NCI-H1092 (cell line): ENCODE measurements at regions not wholly inside any gene's neighbourhood (a gene's known extent, or its start where the extent isn't known, plus 50 kb on each side); places are given as distances from the start of the nearest gene placed in this dataset.

Source experiments
- DNase-seq: peaks from one replicate; lab custom pipeline; 2025; lab: John Stamatoyannopoulos, UW

DNA sequence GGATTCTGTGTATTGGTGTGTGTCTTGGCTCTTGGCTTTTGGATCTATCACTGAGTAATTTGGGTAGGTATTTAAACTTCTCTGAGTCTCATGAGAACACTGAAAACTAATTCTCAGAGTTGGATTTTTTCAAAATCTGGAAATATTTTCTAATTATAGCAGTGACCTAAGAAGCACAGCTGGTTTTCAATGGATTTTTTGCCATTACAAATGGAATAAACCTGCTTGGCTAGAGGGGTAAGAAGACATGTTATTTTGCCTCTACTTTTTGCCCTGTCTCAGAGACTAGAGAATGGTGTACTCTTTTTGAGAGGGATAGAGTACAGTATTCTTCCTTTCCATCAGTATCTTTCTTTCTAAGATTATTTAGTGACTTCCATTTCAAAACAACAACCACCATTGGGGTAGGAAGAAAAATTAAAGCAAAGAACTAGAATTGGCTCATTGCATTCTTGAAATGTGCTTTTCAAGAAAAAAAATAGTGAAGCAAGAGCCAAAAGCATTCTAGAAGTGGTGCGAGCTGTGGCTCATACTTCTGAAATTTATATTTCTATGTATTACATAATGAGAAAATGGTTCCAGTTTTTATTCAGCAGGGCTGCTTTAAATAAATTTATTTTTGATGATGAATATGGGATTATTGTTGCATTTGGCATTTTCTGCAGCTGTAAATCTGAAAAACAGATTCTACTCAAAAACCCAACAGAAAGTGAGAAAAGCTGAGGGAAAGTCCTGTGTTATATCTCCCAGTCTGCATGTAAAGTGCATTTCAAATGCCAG lies 850.2 kb upstream of the SLIT2 start:
- no peak for DNase-seq

GRCh38 chr4:19400820-19401219 lies 850.9 kb upstream of the SLIT2 start:
- no peak for DNase-seq

- no peak for DNase-seq
Observed at GRCh38 chr4:19399001-19399400, 852.7 kb upstream of the SLIT2 start.

GRCh38 chr4:19386786-19387185 lies 864.9 kb upstream of the SLIT2 start:
- no peak for DNase-seq

GRCh38 chr4:19382993-19383756 lies 868.5 kb upstream of the SLIT2 start:
- DNase-seq: no peak

- DNase-seq: no peak
Observed at GRCh38 chr4:19381068-19381467, 870.6 kb upstream of the SLIT2 start.

DNA sequence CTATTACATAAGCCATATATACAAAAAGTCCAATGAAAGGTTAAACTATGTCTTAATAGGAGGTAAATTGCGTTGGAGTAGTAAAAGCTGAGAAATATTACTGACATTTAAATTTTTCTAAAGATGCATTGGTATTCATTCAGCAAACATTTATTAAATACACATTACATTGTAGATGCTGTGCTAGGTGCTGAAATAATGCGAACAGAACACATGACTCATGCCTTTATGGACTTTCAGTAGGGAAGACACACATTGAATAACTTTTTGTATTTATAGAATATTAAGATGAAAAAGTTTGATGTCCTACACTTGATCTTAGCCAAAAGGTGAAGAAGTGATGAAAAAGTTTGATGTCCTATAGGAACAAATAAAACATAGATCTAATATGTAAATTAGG lies 871.1 kb upstream of the SLIT2 start:
- DNase-seq: no peak

DNA sequence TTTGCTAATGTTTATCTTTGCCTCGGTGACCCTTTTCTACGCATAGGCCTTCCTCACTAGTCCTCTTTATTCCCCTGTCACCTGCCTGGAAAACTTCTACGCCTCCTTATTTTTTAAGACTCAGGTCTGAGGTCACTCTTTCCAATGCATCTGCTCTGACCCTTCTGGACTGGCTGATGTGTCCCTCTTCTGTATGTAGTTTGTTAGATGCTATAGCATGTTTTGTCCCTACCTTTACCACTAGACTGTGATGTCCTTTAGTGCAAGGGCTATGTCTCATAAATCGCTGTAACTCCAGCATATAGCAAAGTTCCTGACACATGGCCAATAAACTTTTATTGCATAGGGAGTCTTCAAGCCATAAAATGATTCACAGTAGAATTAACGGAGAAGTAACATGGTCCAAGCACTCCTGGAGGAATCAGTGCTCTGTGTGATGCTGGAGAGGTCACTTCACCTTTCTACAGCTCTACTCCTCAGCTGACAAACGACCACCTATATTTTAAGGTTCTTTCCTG lies 872.5 kb upstream of the SLIT2 start:
- DNase-seq: no peak

- DNase-seq: no peak
Observed at GRCh38 chr4:19375931-19376330, 875.8 kb upstream of the SLIT2 start.

DNA sequence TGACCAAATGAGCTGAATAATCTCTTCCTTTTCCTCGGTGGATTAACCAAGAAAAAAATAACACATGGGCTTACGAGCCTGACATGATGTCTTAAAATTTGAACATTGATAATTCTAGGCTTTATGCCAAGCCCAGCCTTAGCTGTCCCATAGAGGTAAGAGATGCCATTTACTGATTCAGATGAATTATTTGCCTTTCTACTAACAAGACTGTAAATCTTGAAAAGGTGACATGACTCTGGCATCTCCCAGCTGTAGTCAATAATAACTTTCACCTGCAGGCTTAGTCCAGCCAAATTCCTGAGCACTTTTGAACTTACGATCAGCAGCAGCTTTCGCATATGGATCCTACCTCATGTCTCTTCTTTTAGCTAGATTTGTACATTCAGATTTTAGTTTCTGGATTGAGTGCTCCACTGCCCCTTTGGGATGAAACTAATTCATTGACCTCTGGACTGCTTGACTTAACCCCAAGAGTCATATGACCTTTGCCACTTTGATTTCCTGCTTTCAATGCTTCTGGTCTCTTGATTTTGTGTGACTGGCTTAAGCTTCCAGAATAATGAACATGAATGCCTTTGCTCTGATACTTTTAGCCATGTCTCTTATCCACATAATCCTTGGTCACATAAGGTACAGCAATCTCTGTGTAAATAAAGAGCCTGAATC lies 876.4 kb upstream of the SLIT2 start:
- DNase-seq: no peak

DNA sequence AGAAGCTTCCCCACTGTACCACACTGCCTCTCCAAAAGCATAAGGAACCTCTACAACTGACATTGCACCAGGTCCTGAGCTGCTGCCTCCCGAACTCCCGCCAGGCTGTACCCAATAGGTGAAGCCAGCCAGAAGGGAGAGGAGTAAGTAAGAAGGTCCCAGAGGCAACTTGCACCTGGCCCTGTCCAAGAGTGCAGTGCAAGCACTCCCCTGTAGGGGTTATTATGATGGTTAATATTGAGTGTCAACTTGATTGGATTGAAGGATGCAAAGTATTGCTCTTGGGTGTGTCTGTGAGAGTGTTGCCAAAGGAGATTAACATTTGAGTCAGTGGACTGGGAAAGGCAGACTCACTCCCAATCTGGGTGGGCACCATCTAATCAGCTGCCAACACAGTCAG lies 879.3 kb upstream of the SLIT2 start:
- DNase-seq: no peak

- DNase-seq: no peak
Observed at GRCh38 chr4:19368800-19369199, 882.9 kb upstream of the SLIT2 start.

- DNase-seq: no peak
Observed at GRCh38 chr4:19366916-19367315, 884.8 kb upstream of the SLIT2 start.

- no peak for DNase-seq
Observed at GRCh38 chr4:19358015-19358414, 893.7 kb upstream of the SLIT2 start.

DNA sequence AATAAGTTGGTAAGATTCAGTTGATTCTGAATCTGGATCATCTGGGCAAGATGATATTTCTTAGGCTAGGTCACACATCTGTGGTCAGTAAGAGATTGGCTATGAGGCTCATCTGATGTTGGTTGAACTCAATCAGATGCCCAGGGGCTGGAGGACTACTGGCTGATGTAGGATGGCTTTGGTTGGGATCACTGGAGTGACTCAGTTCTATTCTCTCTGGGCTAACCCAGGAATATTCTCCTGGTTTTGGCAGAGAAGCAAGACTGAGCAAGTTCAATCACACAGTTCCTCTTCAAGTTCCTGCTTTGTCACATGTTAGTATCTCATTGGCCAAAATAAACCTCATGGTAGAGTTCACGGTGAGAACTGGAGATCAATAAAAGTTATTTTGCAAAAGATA lies 902.3 kb upstream of the SLIT2 start:
- DNase-seq: no peak

GRCh38 chr4:19348746-19349145 lies 903.0 kb upstream of the SLIT2 start:
- no peak for DNase-seq

DNA sequence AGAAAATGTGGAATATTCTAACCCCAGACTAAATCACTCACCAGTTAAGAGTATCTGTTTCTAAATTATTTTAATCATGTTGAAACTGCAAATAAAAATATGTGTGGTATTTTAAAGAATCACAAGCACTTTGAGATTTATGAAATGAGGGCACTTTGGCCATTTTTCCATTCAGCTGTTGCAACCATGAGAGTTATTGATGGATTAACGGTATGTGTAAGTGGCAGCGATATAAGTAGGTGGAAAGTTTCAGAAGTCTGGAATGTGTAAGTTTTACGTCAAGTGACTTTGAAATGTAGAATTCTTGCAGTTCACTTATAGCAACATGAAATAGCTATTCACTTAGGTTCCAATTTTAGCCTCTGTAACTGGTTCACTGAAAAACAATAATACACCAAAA lies 905.1 kb upstream of the SLIT2 start:
- no peak for DNase-seq

DNA sequence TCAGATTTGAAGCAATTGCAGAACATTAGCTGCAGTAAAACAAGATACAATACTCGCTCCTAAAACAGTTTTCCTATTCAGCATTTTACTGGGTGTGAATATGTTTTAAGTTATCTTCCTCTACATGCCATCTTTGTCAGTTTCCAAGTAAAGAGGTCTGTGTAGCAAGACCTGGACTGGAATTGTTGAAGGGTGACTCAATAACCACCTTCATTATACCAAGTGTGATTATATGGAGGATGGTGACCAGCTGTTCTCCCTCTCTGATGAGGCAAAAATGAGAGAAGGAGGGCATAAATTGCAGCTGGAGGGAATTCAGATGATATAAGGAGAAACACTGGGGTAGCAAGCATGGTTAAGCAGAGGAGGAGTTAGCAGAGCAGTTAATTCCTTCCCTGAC lies 922.1 kb upstream of the SLIT2 start:
- DNase-seq: no peak

DNA sequence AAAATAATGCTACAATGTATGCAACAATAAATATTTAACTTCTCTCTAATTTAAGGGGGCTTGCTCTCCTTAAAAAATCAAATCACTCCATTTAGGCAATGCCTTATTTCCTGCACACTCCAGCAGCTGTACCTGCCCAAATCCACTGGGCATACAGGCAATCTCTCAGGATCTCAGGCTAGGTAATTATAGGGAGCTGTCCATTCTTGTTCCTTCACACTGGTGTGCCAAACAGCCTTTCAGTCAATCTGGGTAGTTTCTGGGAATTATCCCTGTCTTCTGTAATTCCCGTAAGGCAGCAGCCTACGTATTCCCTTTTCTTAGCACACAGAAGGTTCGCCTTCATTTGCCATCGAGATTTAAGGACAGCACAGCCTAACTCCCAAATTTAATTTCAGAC lies 922.6 kb upstream of the SLIT2 start:
- DNase-seq: no peak

- DNase-seq: no peak
Observed at GRCh38 chr4:19327364-19327763, 924.3 kb upstream of the SLIT2 start.

DNA sequence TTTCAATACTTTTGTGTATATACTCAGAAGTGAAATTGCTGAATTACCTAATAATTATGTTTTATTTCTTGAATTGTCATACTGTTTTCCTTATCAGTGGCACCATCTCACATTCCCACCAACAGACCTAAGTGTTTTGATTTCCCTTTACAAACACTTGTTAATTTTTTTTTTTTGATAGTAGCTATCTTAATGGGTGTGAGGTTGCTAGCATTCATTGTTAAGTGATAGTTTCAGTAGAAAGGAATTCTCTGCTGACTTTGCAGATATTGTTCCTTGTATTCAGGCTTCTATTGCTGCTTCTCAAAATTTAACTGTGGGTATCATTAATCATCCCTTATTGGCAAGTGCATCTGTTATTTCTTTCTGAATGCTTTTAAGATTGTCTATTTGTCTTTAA lies 927.5 kb upstream of the SLIT2 start:
- no peak for DNase-seq

DNA sequence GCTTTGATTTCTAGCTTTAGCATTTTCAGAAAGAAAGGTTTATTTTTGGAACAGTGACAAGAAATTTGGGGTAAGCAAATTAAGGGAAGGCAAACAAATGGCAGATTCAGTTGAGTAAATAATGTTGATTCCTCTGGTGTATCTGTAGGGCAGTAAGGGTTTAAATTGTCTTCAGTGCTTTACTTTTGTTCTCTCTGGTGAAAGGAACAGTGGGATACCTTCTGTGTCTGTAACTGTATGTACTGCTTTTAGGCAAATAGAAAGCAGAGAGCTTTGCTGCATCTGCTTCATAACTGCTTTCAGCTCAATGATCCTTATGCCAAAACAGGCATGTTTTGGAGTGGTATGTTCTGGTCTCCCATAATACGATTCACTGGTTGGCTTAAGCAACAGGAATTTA lies 932.1 kb upstream of the SLIT2 start:
- DNase-seq: peak; percentile 33

- no peak for DNase-seq
Observed at GRCh38 chr4:19317377-19317776, 934.3 kb upstream of the SLIT2 start.
